Nucleus accumbens (tissue), 56 donors: ENCODE measurements at regions not wholly inside any gene's neighbourhood (a gene's known extent, or its start where the extent isn't known, plus 50 kb on each side); places are given as distances from the start of the nearest gene placed in this dataset.
"Not testable (repeated sequence)": the region's sequence is repeated elsewhere in the genome, so short reads cannot be mapped to it uniquely, and the experiment has no call there.

Source experiments
- DNase-seq, 56 donors: peaks; one replicate each; lab custom pipeline; 2025; lab: John Stamatoyannopoulos, UW

- no peak for DNase-seq
Measured at GRCh38 chr6:51285876-51286275, 467.2 kb downstream of the TFAP2B start.

GRCh38 chr6:51289041-51289440 lies 470.4 kb downstream of the TFAP2B start:
- DNase-seq = no peak

GRCh38 chr6:51292659-51293058 lies 474.0 kb downstream of the TFAP2B start:
- no peak for DNase-seq

- no peak for DNase-seq
Measured at GRCh38 chr6:51299621-51300380, 481.1 kb downstream of the TFAP2B start.

- no peak for DNase-seq
Measured at GRCh38 chr6:51300510-51300909, 481.8 kb downstream of the TFAP2B start.

- DNase-seq = peak in 22 of 56 donors; percentile 0 to 62 (median 10)
Measured at GRCh38 chr6:51301962-51302361, 483.3 kb downstream of the TFAP2B start.

GRCh38 chr6:51302431-51302830 lies 483.8 kb downstream of the TFAP2B start:
- no peak for DNase-seq

- DNase-seq = no peak
Measured at GRCh38 chr6:51303338-51303737, 484.7 kb downstream of the TFAP2B start.

GRCh38 chr6:51314965-51315364 lies 496.3 kb downstream of the TFAP2B start:
- no peak for DNase-seq

GRCh38 chr6:51318674-51319073 lies 500.0 kb downstream of the TFAP2B start:
- no peak for DNase-seq

GRCh38 chr6:51321477-51321876 lies 502.8 kb downstream of the TFAP2B start:
- not testable (repeated sequence) for DNase-seq

GRCh38 chr6:51322505-51322904 lies 503.8 kb downstream of the TFAP2B start:
- DNase-seq = no peak

- DNase-seq = no peak
Measured at GRCh38 chr6:51323056-51323455, 504.4 kb downstream of the TFAP2B start.

- DNase-seq = no peak
Measured at GRCh38 chr6:51330971-51331370, 512.3 kb downstream of the TFAP2B start.

GRCh38 chr6:51335543-51335942 lies 516.9 kb downstream of the TFAP2B start:
- no peak for DNase-seq

GRCh38 chr6:51336185-51336584 lies 517.5 kb downstream of the TFAP2B start:
- DNase-seq = no peak

- DNase-seq = no peak
Measured at GRCh38 chr6:51337277-51337676, 518.6 kb downstream of the TFAP2B start.

GRCh38 chr6:51339108-51339507 lies 520.4 kb downstream of the TFAP2B start:
- no peak for DNase-seq

GRCh38 chr6:51339728-51340127 lies 521.1 kb downstream of the TFAP2B start:
- no peak for DNase-seq

- DNase-seq = no peak
Measured at GRCh38 chr6:51342393-51342792, 523.7 kb downstream of the TFAP2B start.

- peak in 30 of 56 donors; percentile 1 to 42 (median 8) for DNase-seq
Measured at GRCh38 chr6:51349857-51350256, 531.2 kb downstream of the TFAP2B start.

GRCh38 chr6:51350308-51350904 lies 531.7 kb downstream of the TFAP2B start:
- DNase-seq = no peak
